Calu3 (cell line): ENCODE measurements at regions not wholly inside any gene's neighbourhood (a gene's known extent, or its start where the extent isn't known, plus 50 kb on each side); places are given as distances from the start of the nearest gene placed in this dataset.
A peak's percentile ranks its signal among the peaks of the same experiment; 100 is the strongest.
"Not testable (repeated sequence)": the region's sequence is repeated elsewhere in the genome, so short reads cannot be mapped to it uniquely, and the experiment has no call there.

Experiments
- BruUV-seq: library from RNA; stranded (reverse); fragments of 400-500 nt; replicated peaks from 2 replicates; lab custom pipeline; 2021; lab: Mats Ljungman, UMichigan
- CTCF ChIA-PET: fragments of 300-600 bp; sonication (Branson Sonifier 250); formaldehyde crosslinking; loops from one replicate; lab custom pipeline; 2022; ENCODE audit warnings: antibody characterized with exemption; lab: Charles Lee
- DNase-seq: peaks from one replicate; pipeline ENCODE4 v3.0.0; 2022
- H3K27ac Mint-ChIP-seq: one replicate; pipeline ENCODE4 v1.8.0; 2022; ENCODE audit warnings: mixed read lengths; ENCODE audit not compliant: unreplicated experiment
- H3K27me3 Mint-ChIP-seq: one replicate; pipeline ENCODE4 v1.8.0; 2022; ENCODE audit warnings: mixed read lengths; ENCODE audit not compliant: unreplicated experiment
- H3K36me3 Mint-ChIP-seq: one replicate; pipeline ENCODE4 v1.8.0; 2022; ENCODE audit warnings: mild to moderate bottlenecking, moderate library complexity, mixed read lengths; ENCODE audit not compliant: insufficient read depth, unreplicated experiment
- H3K4me1 Mint-ChIP-seq: one replicate; pipeline ENCODE4 v1.8.0; 2022; ENCODE audit warnings: mild to moderate bottlenecking, low read depth, mixed read lengths; ENCODE audit not compliant: unreplicated experiment
- H3K4me3 Mint-ChIP-seq: one replicate; pipeline ENCODE4 v1.8.0; 2022; ENCODE audit warnings: mild to moderate bottlenecking, low read depth, moderate library complexity, mixed read lengths; ENCODE audit not compliant: unreplicated experiment
- H3K9me3 Mint-ChIP-seq: one replicate; pipeline ENCODE4 v1.8.0; 2022; ENCODE audit warnings: low read depth, mixed read lengths; ENCODE audit not compliant: unreplicated experiment
- intact Hi-C: fragments of 100-400 bp; cut with micrococcal nuclease; formaldehyde crosslinking; loops from one replicate; pipeline ENCODE4 v1.10.0; 2022; ENCODE audit not compliant: unreplicated experiment
- TF ChIP-seq, protein P1 (sequence below): fragments of 200-600 bp; IDR thresholded peaks from one replicate; pipeline ENCODE4 v1.8.0; 2022; ENCODE audit warnings: antibody characterized with exemption; ENCODE audit not compliant: unreplicated experiment

- CTCF ChIA-PET, result no interaction called here
- Mint-ChIP-seq H3K36me3 (no peaks in the 10 kb centered on the region), H3K27ac (no peak overlapping the region), H3K4me3 (no peak overlapping the region), H3K4me1 (peaks cover 16% of the 10 kb centered on the region), H3K9me3 (no peaks in the 10 kb centered on the region), H3K27me3 (peaks cover 24% of the 10 kb centered on the region)
- no TSS peak for BruUV-seq
- intact Hi-C loops, result loop anchor here (1.0 to 5.0 kb wide), 3 partner anchors 44 to 493 kb away; no protein-coding TSS in a partner anchor
- peak; percentile 13 for DNase-seq
- TF ChIP-seq, protein P1, sequence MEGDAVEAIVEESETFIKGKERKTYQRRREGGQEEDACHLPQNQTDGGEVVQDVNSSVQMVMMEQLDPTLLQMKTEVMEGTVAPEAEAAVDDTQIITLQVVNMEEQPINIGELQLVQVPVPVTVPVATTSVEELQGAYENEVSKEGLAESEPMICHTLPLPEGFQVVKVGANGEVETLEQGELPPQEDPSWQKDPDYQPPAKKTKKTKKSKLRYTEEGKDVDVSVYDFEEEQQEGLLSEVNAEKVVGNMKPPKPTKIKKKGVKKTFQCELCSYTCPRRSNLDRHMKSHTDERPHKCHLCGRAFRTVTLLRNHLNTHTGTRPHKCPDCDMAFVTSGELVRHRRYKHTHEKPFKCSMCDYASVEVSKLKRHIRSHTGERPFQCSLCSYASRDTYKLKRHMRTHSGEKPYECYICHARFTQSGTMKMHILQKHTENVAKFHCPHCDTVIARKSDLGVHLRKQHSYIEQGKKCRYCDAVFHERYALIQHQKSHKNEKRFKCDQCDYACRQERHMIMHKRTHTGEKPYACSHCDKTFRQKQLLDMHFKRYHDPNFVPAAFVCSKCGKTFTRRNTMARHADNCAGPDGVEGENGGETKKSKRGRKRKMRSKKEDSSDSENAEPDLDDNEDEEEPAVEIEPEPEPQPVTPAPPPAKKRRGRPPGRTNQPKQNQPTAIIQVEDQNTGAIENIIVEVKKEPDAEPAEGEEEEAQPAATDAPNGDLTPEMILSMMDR, result no peak
Measured at GRCh38 chr10:6924166-6924565, 344.1 kb upstream of the PRKCQ start.

- not testable (repeated sequence) for BruUV-seq, H3K4me3 Mint-ChIP-seq, DNase-seq, H3K27ac Mint-ChIP-seq, H3K27me3 Mint-ChIP-seq, H3K9me3 Mint-ChIP-seq, H3K36me3 Mint-ChIP-seq
- CTCF ChIA-PET, result interaction anchor here (1.3 kb wide), 1 partner anchor 134 kb away, joined by 3 read pairs; no protein-coding TSS in a partner anchor
- intact Hi-C loops, result loop anchor here (5.0 kb wide), 1 partner anchor 496 kb away; no protein-coding TSS in a partner anchor
- peaks cover 16% of the 10 kb centered on the region for H3K4me1 Mint-ChIP-seq
Measured at GRCh38 chr10:6921026-6921425, 340.9 kb upstream of the PRKCQ start.

GRCh38 chr10:6920072-6921019 is 340.3 kb upstream of the PRKCQ start:
- Mint-ChIP-seq H3K27ac (no peak overlapping the region), H3K4me1 (peaks cover 16% of the 10 kb centered on the region)
- CTCF ChIA-PET, result interaction anchor here (0.6 to 1.3 kb wide), 7 partner anchors 134 to 490 kb away, joined by 3 to 7 read pairs (median 3); partner anchors contain the start of gene SFMBT2

DNA sequence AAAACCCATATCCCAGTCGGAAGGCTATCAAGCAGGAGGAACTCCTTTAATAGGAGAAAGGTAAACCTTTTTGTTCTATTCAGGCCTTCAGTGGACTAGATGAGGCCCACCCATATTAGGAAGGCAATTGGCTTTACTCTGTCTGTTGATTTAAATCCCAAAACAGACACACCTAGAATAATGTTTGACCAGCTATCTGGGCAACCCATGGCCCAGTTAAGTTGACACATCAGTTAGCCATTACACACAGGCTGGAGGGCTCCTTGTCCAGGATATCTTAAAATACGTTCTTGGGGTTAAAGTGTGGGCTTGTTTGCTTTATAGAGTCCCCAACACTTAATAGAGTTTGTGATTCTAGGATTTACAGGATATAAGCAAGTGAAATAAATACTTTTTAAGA is 339.0 kb upstream of the PRKCQ start:
- Mint-ChIP-seq H3K27ac (no peak overlapping the region), H3K27me3 (peaks cover 9% of the 10 kb centered on the region), H3K36me3 (no peaks in the 10 kb centered on the region), H3K4me1 (peaks cover 6% of the 10 kb centered on the region), H3K9me3 (no peaks in the 10 kb centered on the region), H3K4me3 (no peak overlapping the region)
- TF ChIP-seq, protein P1, result no peak
- no TSS peak for BruUV-seq
- CTCF ChIA-PET, result interaction anchor here (0.7 kb wide), 1 partner anchor 8 kb away, joined by 3 read pairs; no protein-coding TSS in a partner anchor
- no peak for DNase-seq
- intact Hi-C loops, result no loop called here

More at GRCh38 chr10:6920072-6921019, 340.3 kb upstream of the PRKCQ start:
- peak; percentile 75 for DNase-seq
- Mint-ChIP-seq H3K36me3 (no peaks in the 10 kb centered on the region), H3K4me3 (peak overlapping the region; percentile 21), H3K9me3 (no peaks in the 10 kb centered on the region), H3K27me3 (peaks cover 9% of the 10 kb centered on the region)
- TF ChIP-seq, protein P1, result peak; percentile 66
- intact Hi-C loops, result loop anchor here (5.0 kb wide), 1 partner anchor 497 kb away; no protein-coding TSS in a partner anchor
- no TSS peak for BruUV-seq
